ENCODE measurements at regions not wholly inside any gene's neighbourhood (a gene's known extent, or its start where the extent isn't known, plus 50 kb on each side); places are given as distances from the start of the nearest gene placed in this dataset.

DNA sequence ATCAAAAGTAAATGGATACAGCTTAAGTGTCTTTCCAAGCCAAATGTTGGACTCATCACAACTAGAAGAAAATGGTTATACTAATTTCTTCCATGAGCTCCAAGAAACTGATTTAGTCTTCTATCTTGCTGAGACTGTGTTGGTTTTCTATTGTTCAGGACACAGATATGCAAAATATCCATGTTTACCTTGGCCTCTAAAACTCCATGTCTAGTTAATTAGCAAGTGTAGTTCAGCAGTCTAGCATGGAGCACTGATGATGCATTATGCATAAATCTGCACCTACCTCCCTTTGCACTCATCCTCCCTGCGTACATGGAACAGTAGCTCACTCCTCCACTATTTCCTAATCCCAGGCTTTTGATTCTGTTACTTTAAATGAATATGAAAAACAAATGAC is 731.4 kb upstream of the CHAC2 start:
- DNase-seq (no peak), ATAC-seq (no peak)
- no peaks in the 10 kb centered on the region for H3K36me3 ChIP-seq
- no peaks in the 10 kb centered on the region for H3K4me1 ChIP-seq
- 0% methylated on average over 1 of the region's 1 CpG for WGBS (ENCODE audit: insufficient coverage, low coverage, low lambda C conversion rate, missing lambda C conversion rate)
- H3K9me3 ChIP-seq = no peaks in the 10 kb centered on the region
- no peak overlapping the region for H3K27ac ChIP-seq
- intact Hi-C loops (cut with DNase I) = no loop called here
- TF ChIP-seq, protein P1, sequence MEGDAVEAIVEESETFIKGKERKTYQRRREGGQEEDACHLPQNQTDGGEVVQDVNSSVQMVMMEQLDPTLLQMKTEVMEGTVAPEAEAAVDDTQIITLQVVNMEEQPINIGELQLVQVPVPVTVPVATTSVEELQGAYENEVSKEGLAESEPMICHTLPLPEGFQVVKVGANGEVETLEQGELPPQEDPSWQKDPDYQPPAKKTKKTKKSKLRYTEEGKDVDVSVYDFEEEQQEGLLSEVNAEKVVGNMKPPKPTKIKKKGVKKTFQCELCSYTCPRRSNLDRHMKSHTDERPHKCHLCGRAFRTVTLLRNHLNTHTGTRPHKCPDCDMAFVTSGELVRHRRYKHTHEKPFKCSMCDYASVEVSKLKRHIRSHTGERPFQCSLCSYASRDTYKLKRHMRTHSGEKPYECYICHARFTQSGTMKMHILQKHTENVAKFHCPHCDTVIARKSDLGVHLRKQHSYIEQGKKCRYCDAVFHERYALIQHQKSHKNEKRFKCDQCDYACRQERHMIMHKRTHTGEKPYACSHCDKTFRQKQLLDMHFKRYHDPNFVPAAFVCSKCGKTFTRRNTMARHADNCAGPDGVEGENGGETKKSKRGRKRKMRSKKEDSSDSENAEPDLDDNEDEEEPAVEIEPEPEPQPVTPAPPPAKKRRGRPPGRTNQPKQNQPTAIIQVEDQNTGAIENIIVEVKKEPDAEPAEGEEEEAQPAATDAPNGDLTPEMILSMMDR (IDR thresholded peaks at IDR 0.05) = no peak
- TF ChIP-seq POLR2A (IDR thresholded peaks at IDR 0.05) = no peak
- H3K27me3 ChIP-seq = no peaks in the 10 kb centered on the region
- H3K4me3 ChIP-seq = no peak overlapping the region

DNA sequence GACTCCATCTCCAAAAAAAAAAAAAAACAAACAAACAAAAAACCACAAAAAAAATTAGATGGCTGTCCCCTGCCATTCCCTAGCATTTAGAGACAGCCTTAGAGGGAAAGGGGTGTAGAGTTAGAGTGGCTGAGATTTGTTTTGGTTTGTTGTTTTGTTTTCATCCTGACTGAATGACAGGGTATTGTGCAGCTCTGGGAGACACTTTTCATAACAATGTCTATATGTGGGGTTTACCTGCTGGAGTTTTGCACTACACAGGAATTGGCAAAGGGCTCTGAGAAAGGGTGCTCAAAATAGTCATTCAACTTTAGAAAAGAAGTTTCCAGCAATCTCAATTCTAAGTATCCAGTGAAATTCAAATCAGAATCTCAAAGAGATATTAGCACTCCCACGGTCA is 732.5 kb upstream of the CHAC2 start:
- ATAC-seq (no peak), DNase-seq (no peak)
- WGBS (ENCODE audit: insufficient coverage, low coverage, low lambda C conversion rate, missing lambda C conversion rate) = 46% methylated on average over 1 of the region's 1 CpG

DNA sequence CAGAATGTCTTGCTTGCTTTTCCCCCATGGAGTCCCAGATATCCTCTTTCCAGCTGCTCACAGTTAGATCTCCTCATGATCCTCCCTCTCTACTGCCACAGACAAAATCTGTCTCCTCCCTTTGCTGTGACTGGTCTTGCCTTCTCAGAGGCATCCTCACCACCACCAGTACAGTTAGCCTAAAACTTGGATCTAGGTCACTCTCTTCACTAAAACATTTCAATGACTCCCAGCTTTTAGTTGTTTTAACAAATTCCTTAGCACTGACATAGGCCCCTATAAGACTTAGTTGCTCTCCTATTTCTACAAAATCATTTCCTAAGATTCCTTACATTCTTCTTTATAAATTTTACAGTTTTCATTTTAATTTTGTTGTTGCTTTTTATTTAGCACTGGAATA is 734.2 kb upstream of the CHAC2 start:
- Histone ChIP-seq H3K36me3 (no peaks in the 10 kb centered on the region), H3K9me3 (no peaks in the 10 kb centered on the region), H3K27ac (no peak overlapping the region), H3K4me3 (no peak overlapping the region), H3K27me3 (no peaks in the 10 kb centered on the region), H3K4me1 (no peaks in the 10 kb centered on the region)
- TF ChIP-seq POLR2A (IDR thresholded peaks at IDR 0.05) = no peak
- TF ChIP-seq, protein P1 (IDR thresholded peaks at IDR 0.05) = no peak
- ATAC-seq (no peak), DNase-seq (no peak)
- intact Hi-C loops (cut with DNase I) = no loop called here

More for the DNA sequence above, 732.5 kb upstream of the CHAC2 start:
- H3K27me3 ChIP-seq = no peaks in the 10 kb centered on the region
- no peaks in the 10 kb centered on the region for H3K9me3 ChIP-seq
- H3K36me3 ChIP-seq = no peaks in the 10 kb centered on the region
- intact Hi-C loops (cut with DNase I) = no loop called here
- TF ChIP-seq, protein P1 (IDR thresholded peaks at IDR 0.05) = no peak
- no peak for TF ChIP-seq POLR2A (IDR thresholded peaks at IDR 0.05)
- H3K4me3 ChIP-seq = no peak overlapping the region
- H3K4me1 ChIP-seq = no peaks in the 10 kb centered on the region
- H3K27ac ChIP-seq = no peak overlapping the region

DNA sequence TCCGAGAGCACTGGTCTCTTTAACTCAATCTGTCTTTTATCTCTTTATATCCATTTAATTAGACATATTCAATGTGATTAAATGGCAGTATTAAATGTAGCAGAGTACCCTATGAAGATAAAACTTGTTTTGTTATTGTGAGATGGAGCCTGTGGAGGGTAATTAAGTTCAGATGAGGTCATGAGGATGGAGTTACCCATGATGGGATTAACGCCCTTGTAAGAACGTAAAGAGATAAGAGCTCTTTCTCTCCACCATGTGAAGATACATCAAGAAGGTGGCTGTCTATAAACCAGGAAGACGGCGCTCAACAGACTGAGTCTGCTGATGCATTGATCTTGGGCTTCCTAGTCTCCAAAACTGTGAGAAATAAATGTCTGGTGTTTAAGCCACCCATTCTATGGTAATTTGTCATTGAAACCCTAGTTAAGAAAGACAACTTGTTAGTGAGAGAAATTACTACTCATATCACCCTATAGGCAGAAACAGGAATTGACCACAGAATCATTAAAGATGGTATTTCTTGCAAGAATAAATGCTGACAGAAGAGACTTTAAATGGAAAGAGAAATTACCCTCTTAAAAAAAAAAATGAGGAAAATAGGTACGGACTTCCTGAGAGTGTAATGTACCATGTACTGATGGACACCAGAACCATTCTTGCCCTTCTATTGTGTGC is 738.7 kb upstream of the CHAC2 start:
- intact Hi-C loops (cut with DNase I) = no loop called here
- WGBS (ENCODE audit: insufficient coverage, low coverage, low lambda C conversion rate, missing lambda C conversion rate) = 54% methylated on average over 6 of the region's 6 CpGs

More for the DNA sequence above, 738.7 kb upstream of the CHAC2 start:
- no peaks in the 10 kb centered on the region for H3K27me3 ChIP-seq
- H3K4me1 ChIP-seq = no peaks in the 10 kb centered on the region
- DNase-seq (no peak), ATAC-seq (no peak)
- no peak overlapping the region for H3K4me3 ChIP-seq
- H3K27ac ChIP-seq = no peak overlapping the region
- no peaks in the 10 kb centered on the region for H3K36me3 ChIP-seq
- TF ChIP-seq, protein P1 (IDR thresholded peaks at IDR 0.05) = no peak
- TF ChIP-seq POLR2A (IDR thresholded peaks at IDR 0.05) = no peak
- H3K9me3 ChIP-seq = no peaks in the 10 kb centered on the region

Measured in right lobe of liver (tissue), 6 donors.